ENCODE measurements at regions not wholly inside any gene's neighbourhood (a gene's known extent, or its start where the extent isn't known, plus 50 kb on each side); places are given as distances from the start of the nearest gene placed in this dataset.

- no peak for DNase-seq (ENCODE audit: low spot score)
Observed at GRCh38 chr18:43482136-43482535, 204.8 kb upstream of the SYT4 start.

GRCh38 chr18:43482600-43482999 lies 205.3 kb upstream of the SYT4 start:
- no peak for DNase-seq (ENCODE audit: low spot score)

- no peak for DNase-seq (ENCODE audit: low spot score)
Observed at GRCh38 chr18:43484710-43485109, 207.4 kb upstream of the SYT4 start.

GRCh38 chr18:43485545-43485963 lies 208.3 kb upstream of the SYT4 start:
- no peak for DNase-seq (ENCODE audit: low spot score)

GRCh38 chr18:43486462-43486861 lies 209.2 kb upstream of the SYT4 start:
- peak; percentile 0 for DNase-seq (ENCODE audit: low spot score)

GRCh38 chr18:43501099-43501498 lies 223.8 kb upstream of the SYT4 start:
- no peak for DNase-seq (ENCODE audit: low spot score)

- DNase-seq (ENCODE audit: low spot score): no peak
Observed at GRCh38 chr18:43506935-43507334, 229.6 kb upstream of the SYT4 start.

GRCh38 chr18:43507842-43508481 lies 230.7 kb upstream of the SYT4 start:
- no peak for DNase-seq (ENCODE audit: low spot score)

- DNase-seq (ENCODE audit: low spot score): no peak
Observed at GRCh38 chr18:43514747-43515146, 237.5 kb upstream of the SYT4 start.

GRCh38 chr18:43515481-43515880 lies 238.2 kb upstream of the SYT4 start:
- no peak for DNase-seq (ENCODE audit: low spot score)

- DNase-seq (ENCODE audit: low spot score): no peak
Observed at GRCh38 chr18:43524260-43524659, 247.0 kb upstream of the SYT4 start.

GRCh38 chr18:43525169-43525568 lies 247.9 kb upstream of the SYT4 start:
- no peak for DNase-seq (ENCODE audit: low spot score)

- DNase-seq (ENCODE audit: low spot score): no peak
Observed at GRCh38 chr18:43526426-43527145, 249.3 kb upstream of the SYT4 start.

- no peak for DNase-seq (ENCODE audit: low spot score)
Observed at GRCh38 chr18:43531438-43531837, 254.1 kb upstream of the SYT4 start.

- no peak for DNase-seq (ENCODE audit: low spot score)
Observed at GRCh38 chr18:43533371-43533770, 256.1 kb upstream of the SYT4 start.

GRCh38 chr18:43534511-43534910 lies 257.2 kb upstream of the SYT4 start:
- DNase-seq (ENCODE audit: low spot score): no peak

GRCh38 chr18:43539862-43540261 lies 262.6 kb upstream of the SYT4 start:
- no peak for DNase-seq (ENCODE audit: low spot score)

GRCh38 chr18:43542016-43542415 lies 264.7 kb upstream of the SYT4 start:
- no peak for DNase-seq (ENCODE audit: low spot score)

GRCh38 chr18:43543236-43543635 lies 265.9 kb upstream of the SYT4 start:
- no peak for DNase-seq (ENCODE audit: low spot score)

- no peak for DNase-seq (ENCODE audit: low spot score)
Observed at GRCh38 chr18:43547456-43547855, 270.2 kb upstream of the SYT4 start.

GRCh38 chr18:43559507-43559906 lies 282.2 kb upstream of the SYT4 start:
- DNase-seq (ENCODE audit: low spot score): no peak

- DNase-seq (ENCODE audit: low spot score): peak; percentile 28
Observed at GRCh38 chr18:43563780-43564179, 286.5 kb upstream of the SYT4 start.

- DNase-seq (ENCODE audit: low spot score): no peak
Observed at GRCh38 chr18:43570593-43570992, 293.3 kb upstream of the SYT4 start.

Measured in A172 (cell line).